ENCODE measurements at regions not wholly inside any gene's neighbourhood (a gene's known extent, or its start where the extent isn't known, plus 50 kb on each side); places are given as distances from the start of the nearest gene placed in this dataset.

- H4K8ac ChIP-seq (ENCODE audit: low read depth, low read length) = no peak overlapping the region
- H3K4me3 ChIP-seq (ENCODE audit: low read depth, low read length) = no peak overlapping the region
- H3K36me3 ChIP-seq (ENCODE audit: control insufficient read depth in 1 of 2, insufficient read depth in 2 of 2, low read length in 2 of 2) = no peaks in the 10 kb centered on the region
- DNase-seq = no peak
- H3K4me1 ChIP-seq (ENCODE audit: control insufficient read depth in 1 of 2, insufficient read depth in 2 of 2, low read length in 2 of 2) = no peaks in the 10 kb centered on the region
- H2BK5ac ChIP-seq (ENCODE audit: low read depth, low read length, poor library complexity) = no peak overlapping the region
- no peak overlapping the region for H3K23ac ChIP-seq (ENCODE audit: low read length)
- no peaks in the 10 kb centered on the region for H3K79me2 ChIP-seq (ENCODE audit: control insufficient read depth, insufficient read depth, low read length, poor library complexity)
- H3K4me2 ChIP-seq (ENCODE audit: low read length) = no peak overlapping the region
- no peak overlapping the region for H3K18ac ChIP-seq (ENCODE audit: low read length)
- H2AFZ ChIP-seq (ENCODE audit: insufficient read depth, low read length, poor library complexity) = no peak overlapping the region
- no peak overlapping the region for H2BK12ac ChIP-seq (ENCODE audit: low read length)
- H3K27ac ChIP-seq (ENCODE audit: low read depth, low read length) = no peak overlapping the region
- no peak overlapping the region for H4K91ac ChIP-seq (ENCODE audit: low read depth, low read length)
- WGBS (ENCODE audit: extremely low coverage, insufficient coverage, insufficient read length) = no CpG with 5 or more reads among the region's 2 CpGs
- H3K14ac ChIP-seq (ENCODE audit: low read length) = no peak overlapping the region
- H3K4ac ChIP-seq (ENCODE audit: low read depth, low read length) = no peak overlapping the region
- H3K9me3 ChIP-seq (ENCODE audit: insufficient read depth, low read depth, low read length) = no peaks in the 10 kb centered on the region
- H2AK5ac ChIP-seq (ENCODE audit: low read length) = no peak overlapping the region
- no peak overlapping the region for H2BK120ac ChIP-seq (ENCODE audit: insufficient read depth, low read length, poor library complexity)
- no peaks in the 10 kb centered on the region for H3K27me3 ChIP-seq (ENCODE audit: insufficient read depth, low read length)
- H3K79me1 ChIP-seq (ENCODE audit: low read length) = no peaks in the 10 kb centered on the region
- no peak overlapping the region for H3K9ac ChIP-seq (ENCODE audit: low read length)
- no peak overlapping the region for H4K12ac ChIP-seq (ENCODE audit: low read depth, low read length)
Measured at GRCh38 chr4:171448919-171449481, 364.2 kb upstream of the GALNTL6 start.

- Histone ChIP-seq H3K27me3 (ENCODE audit: insufficient read depth, low read length) (no peaks in the 10 kb centered on the region), H3K4me2 (ENCODE audit: low read length) (no peak overlapping the region), H4K8ac (ENCODE audit: low read depth, low read length) (no peak overlapping the region), H3K14ac (ENCODE audit: low read length) (no peak overlapping the region), H3K23ac (ENCODE audit: low read length) (no peak overlapping the region), H2BK12ac (ENCODE audit: low read length) (no peak overlapping the region), H3K27ac (ENCODE audit: low read depth, low read length) (no peak overlapping the region), H3K4me3 (ENCODE audit: low read depth, low read length) (no peak overlapping the region), H2AK5ac (ENCODE audit: low read length) (no peak overlapping the region), H2AFZ (ENCODE audit: insufficient read depth, low read length, poor library complexity) (no peak overlapping the region), H3K18ac (ENCODE audit: low read length) (no peak overlapping the region), H3K79me1 (ENCODE audit: low read length) (no peaks in the 10 kb centered on the region), H3K4me1 (ENCODE audit: control insufficient read depth in 1 of 2, insufficient read depth in 2 of 2, low read length in 2 of 2) (no peaks in the 10 kb centered on the region), H4K12ac (ENCODE audit: low read depth, low read length) (no peak overlapping the region), H2BK120ac (ENCODE audit: insufficient read depth, low read length, poor library complexity) (no peak overlapping the region), H3K9me3 (ENCODE audit: insufficient read depth, low read depth, low read length) (no peaks in the 10 kb centered on the region), H3K9ac (ENCODE audit: low read length) (no peak overlapping the region), H3K36me3 (ENCODE audit: control insufficient read depth in 1 of 2, insufficient read depth in 2 of 2, low read length in 2 of 2) (no peaks in the 10 kb centered on the region), H2BK5ac (ENCODE audit: low read depth, low read length, poor library complexity) (no peak overlapping the region), H3K4ac (ENCODE audit: low read depth, low read length) (no peak overlapping the region), H4K91ac (ENCODE audit: low read depth, low read length) (no peak overlapping the region), H3K79me2 (ENCODE audit: control insufficient read depth, insufficient read depth, low read length, poor library complexity) (no peaks in the 10 kb centered on the region)
- WGBS (ENCODE audit: extremely low coverage, insufficient coverage, insufficient read length) = no CpG with 5 or more reads among the region's 2 CpGs
- no peak for DNase-seq
Measured at GRCh38 chr4:171448358-171448757, 364.8 kb upstream of the GALNTL6 start.

GRCh38 chr4:171441300-171441941 is 371.8 kb upstream of the GALNTL6 start:
- H3K79me2 ChIP-seq (ENCODE audit: control insufficient read depth, insufficient read depth, low read length, poor library complexity) = no peaks in the 10 kb centered on the region
- no peak overlapping the region for H3K9ac ChIP-seq (ENCODE audit: low read length)
- H2BK5ac ChIP-seq (ENCODE audit: low read depth, low read length, poor library complexity) = no peak overlapping the region
- no peak overlapping the region for H3K14ac ChIP-seq (ENCODE audit: low read length)
- H3K4me1 ChIP-seq (ENCODE audit: control insufficient read depth in 1 of 2, insufficient read depth in 2 of 2, low read length in 2 of 2) = no peaks in the 10 kb centered on the region
- H2BK120ac ChIP-seq (ENCODE audit: insufficient read depth, low read length, poor library complexity) = no peak overlapping the region
- no peak overlapping the region for H4K91ac ChIP-seq (ENCODE audit: low read depth, low read length)
- H2AK5ac ChIP-seq (ENCODE audit: low read length) = no peak overlapping the region
- no peaks in the 10 kb centered on the region for H3K9me3 ChIP-seq (ENCODE audit: insufficient read depth, low read depth, low read length)
- H3K4me3 ChIP-seq (ENCODE audit: low read depth, low read length) = no peak overlapping the region
- no peak overlapping the region for H3K27ac ChIP-seq (ENCODE audit: low read depth, low read length)
- no peaks in the 10 kb centered on the region for H3K27me3 ChIP-seq (ENCODE audit: insufficient read depth, low read length)
- DNase-seq = no peak
- H3K79me1 ChIP-seq (ENCODE audit: low read length) = no peaks in the 10 kb centered on the region
- no peak overlapping the region for H3K4me2 ChIP-seq (ENCODE audit: low read length)
- H4K8ac ChIP-seq (ENCODE audit: low read depth, low read length) = no peak overlapping the region
- H2AFZ ChIP-seq (ENCODE audit: insufficient read depth, low read length, poor library complexity) = no peak overlapping the region
- H3K23ac ChIP-seq (ENCODE audit: low read length) = no peak overlapping the region
- H4K12ac ChIP-seq (ENCODE audit: low read depth, low read length) = no peak overlapping the region
- H3K36me3 ChIP-seq (ENCODE audit: control insufficient read depth in 1 of 2, insufficient read depth in 2 of 2, low read length in 2 of 2) = no peaks in the 10 kb centered on the region
- no peak overlapping the region for H3K4ac ChIP-seq (ENCODE audit: low read depth, low read length)
- no CpG with 5 or more reads among the region's 1 CpG for WGBS (ENCODE audit: extremely low coverage, insufficient coverage, insufficient read length)
- no peak overlapping the region for H3K18ac ChIP-seq (ENCODE audit: low read length)
- H2BK12ac ChIP-seq (ENCODE audit: low read length) = no peak overlapping the region

GRCh38 chr4:171433674-171434073 is 379.5 kb upstream of the GALNTL6 start:
- no peaks in the 10 kb centered on the region for H3K27me3 ChIP-seq (ENCODE audit: insufficient read depth, low read length)
- no peak overlapping the region for H4K8ac ChIP-seq (ENCODE audit: low read depth, low read length)
- no peak overlapping the region for H2AFZ ChIP-seq (ENCODE audit: insufficient read depth, low read length, poor library complexity)
- H3K27ac ChIP-seq (ENCODE audit: low read depth, low read length) = no peak overlapping the region
- no peak overlapping the region for H3K9ac ChIP-seq (ENCODE audit: low read length)
- no peak overlapping the region for H4K91ac ChIP-seq (ENCODE audit: low read depth, low read length)
- H3K79me2 ChIP-seq (ENCODE audit: control insufficient read depth, insufficient read depth, low read length, poor library complexity) = no peaks in the 10 kb centered on the region
- no peaks in the 10 kb centered on the region for H3K36me3 ChIP-seq (ENCODE audit: control insufficient read depth in 1 of 2, insufficient read depth in 2 of 2, low read length in 2 of 2)
- H3K4ac ChIP-seq (ENCODE audit: low read depth, low read length) = no peak overlapping the region
- no peak overlapping the region for H2BK12ac ChIP-seq (ENCODE audit: low read length)
- no peaks in the 10 kb centered on the region for H3K9me3 ChIP-seq (ENCODE audit: insufficient read depth, low read depth, low read length)
- H3K79me1 ChIP-seq (ENCODE audit: low read length) = no peaks in the 10 kb centered on the region
- H3K4me1 ChIP-seq (ENCODE audit: control insufficient read depth in 1 of 2, insufficient read depth in 2 of 2, low read length in 2 of 2) = no peaks in the 10 kb centered on the region
- no peak for DNase-seq
- H4K12ac ChIP-seq (ENCODE audit: low read depth, low read length) = no peak overlapping the region
- no peak overlapping the region for H3K23ac ChIP-seq (ENCODE audit: low read length)
- no peak overlapping the region for H3K14ac ChIP-seq (ENCODE audit: low read length)
- H3K4me3 ChIP-seq (ENCODE audit: low read depth, low read length) = no peak overlapping the region
- no peak overlapping the region for H3K18ac ChIP-seq (ENCODE audit: low read length)
- H3K4me2 ChIP-seq (ENCODE audit: low read length) = no peak overlapping the region
- no peak overlapping the region for H2AK5ac ChIP-seq (ENCODE audit: low read length)
- no peak overlapping the region for H2BK5ac ChIP-seq (ENCODE audit: low read depth, low read length, poor library complexity)
- no peak overlapping the region for H2BK120ac ChIP-seq (ENCODE audit: insufficient read depth, low read length, poor library complexity)
